Hematopoietic multipotent progenitor cell treated with erythropoietin and hydrocortisone succinate and interleukin-3 and kit ligand, for 6 days (in vitro differentiated cells): ENCODE measurements at regions not wholly inside any gene's neighbourhood (a gene's known extent, or its start where the extent isn't known, plus 50 kb on each side); places are given as distances from the start of the nearest gene placed in this dataset.
A peak's percentile ranks its signal among the peaks of the same experiment; 100 is the strongest.

Experiments used
- DNase-seq: peaks from one replicate; pipeline ENCODE4 v3.0.0-alpha.2; 2015

GRCh38 chr2:212686285-212686895, 147.8 kb upstream of the ERBB4 start:
- DNase-seq, result peak; percentile 80

- DNase-seq, result no peak
Measured at GRCh38 chr2:212683346-212684097, 144.9 kb upstream of the ERBB4 start.

- no peak for DNase-seq
Measured at GRCh38 chr2:212682937-212683336, 144.3 kb upstream of the ERBB4 start.

- DNase-seq, result no peak
Measured at GRCh38 chr2:212677466-212677865, 138.9 kb upstream of the ERBB4 start.

- no peak for DNase-seq
Measured at GRCh38 chr2:212672186-212672585, 133.6 kb upstream of the ERBB4 start.

- DNase-seq, result no peak
Measured at GRCh38 chr2:212669761-212670160, 131.2 kb upstream of the ERBB4 start.

GRCh38 chr2:212667751-212668316, 129.2 kb upstream of the ERBB4 start:
- peak; percentile 11 for DNase-seq

GRCh38 chr2:212665948-212666347, 127.3 kb upstream of the ERBB4 start:
- DNase-seq, result no peak

- no peak for DNase-seq
Measured at GRCh38 chr2:212659441-212659840, 120.8 kb upstream of the ERBB4 start.

GRCh38 chr2:212649646-212650045, 111.0 kb upstream of the ERBB4 start:
- no peak for DNase-seq

GRCh38 chr2:212646698-212647366, 108.2 kb upstream of the ERBB4 start:
- DNase-seq, result no peak

GRCh38 chr2:212644195-212644837, 105.7 kb upstream of the ERBB4 start:
- DNase-seq, result no peak

GRCh38 chr2:212640428-212640827, 101.8 kb upstream of the ERBB4 start:
- no peak for DNase-seq

- no peak for DNase-seq
Measured at GRCh38 chr2:212638694-212639093, 100.1 kb upstream of the ERBB4 start.

- DNase-seq, result no peak
Measured at GRCh38 chr2:212628586-212628985, 90.0 kb upstream of the ERBB4 start.

GRCh38 chr2:212626371-212626918, 87.8 kb upstream of the ERBB4 start:
- DNase-seq, result no peak

GRCh38 chr2:212619954-212620353, 81.4 kb upstream of the ERBB4 start:
- DNase-seq, result no peak

- DNase-seq, result no peak
Measured at GRCh38 chr2:212618636-212619035, 80.0 kb upstream of the ERBB4 start.

GRCh38 chr2:212610872-212611425, 72.3 kb upstream of the ERBB4 start:
- DNase-seq, result no peak

- DNase-seq, result no peak
Measured at GRCh38 chr2:212609479-212609878, 70.9 kb upstream of the ERBB4 start.

GRCh38 chr2:212607080-212607479, 68.5 kb upstream of the ERBB4 start:
- DNase-seq, result no peak

- DNase-seq, result no peak
Measured at GRCh38 chr2:212606232-212606631, 67.6 kb upstream of the ERBB4 start.

- DNase-seq, result no peak
Measured at GRCh38 chr2:212596688-212597087, 58.1 kb upstream of the ERBB4 start.
